ENCODE measurements at regions not wholly inside any gene's neighbourhood (a gene's known extent, or its start where the extent isn't known, plus 50 kb on each side); places are given as distances from the start of the nearest gene placed in this dataset.

DNA sequence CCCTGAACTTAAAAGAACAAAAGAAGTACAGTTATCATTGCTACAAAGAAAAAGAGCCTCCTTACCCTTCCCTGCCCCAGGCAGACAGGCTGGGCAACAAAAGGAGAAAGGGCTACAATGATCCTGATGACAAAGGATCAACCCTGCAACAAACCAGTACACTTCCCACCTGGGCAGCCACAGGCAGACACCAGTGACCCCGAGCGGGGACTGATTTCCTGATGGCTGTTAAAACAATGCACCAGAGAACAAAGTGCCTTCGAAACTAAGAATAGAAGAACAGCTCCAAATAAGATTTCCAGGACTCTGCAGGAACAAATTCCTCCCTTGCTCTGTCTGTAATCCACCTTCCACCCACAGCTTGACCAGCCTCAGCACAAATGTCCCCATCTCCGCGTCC lies 106.3 kb upstream of the ARHGEF3 start:
- no peak for TF ChIP-seq EZH2phosphoT487 (conservative IDR thresholded peaks at IDR 0.05; ENCODE audit: low read length)
- TF ChIP-seq, protein P1, sequence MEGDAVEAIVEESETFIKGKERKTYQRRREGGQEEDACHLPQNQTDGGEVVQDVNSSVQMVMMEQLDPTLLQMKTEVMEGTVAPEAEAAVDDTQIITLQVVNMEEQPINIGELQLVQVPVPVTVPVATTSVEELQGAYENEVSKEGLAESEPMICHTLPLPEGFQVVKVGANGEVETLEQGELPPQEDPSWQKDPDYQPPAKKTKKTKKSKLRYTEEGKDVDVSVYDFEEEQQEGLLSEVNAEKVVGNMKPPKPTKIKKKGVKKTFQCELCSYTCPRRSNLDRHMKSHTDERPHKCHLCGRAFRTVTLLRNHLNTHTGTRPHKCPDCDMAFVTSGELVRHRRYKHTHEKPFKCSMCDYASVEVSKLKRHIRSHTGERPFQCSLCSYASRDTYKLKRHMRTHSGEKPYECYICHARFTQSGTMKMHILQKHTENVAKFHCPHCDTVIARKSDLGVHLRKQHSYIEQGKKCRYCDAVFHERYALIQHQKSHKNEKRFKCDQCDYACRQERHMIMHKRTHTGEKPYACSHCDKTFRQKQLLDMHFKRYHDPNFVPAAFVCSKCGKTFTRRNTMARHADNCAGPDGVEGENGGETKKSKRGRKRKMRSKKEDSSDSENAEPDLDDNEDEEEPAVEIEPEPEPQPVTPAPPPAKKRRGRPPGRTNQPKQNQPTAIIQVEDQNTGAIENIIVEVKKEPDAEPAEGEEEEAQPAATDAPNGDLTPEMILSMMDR (IDR thresholded peaks at IDR 0.05; ENCODE audit: insufficient read depth, low read length, poor library complexity, severe bottlenecking), result no peak

All from SU-DHL-6 (cell line).